ENCODE measurements at regions not wholly inside any gene's neighbourhood (a gene's known extent, or its start where the extent isn't known, plus 50 kb on each side); places are given as distances from the start of the nearest gene placed in this dataset.
"Not testable (repeated sequence)": the region's sequence is repeated elsewhere in the genome, so short reads cannot be mapped to it uniquely, and the experiment has no call there.

DNA sequence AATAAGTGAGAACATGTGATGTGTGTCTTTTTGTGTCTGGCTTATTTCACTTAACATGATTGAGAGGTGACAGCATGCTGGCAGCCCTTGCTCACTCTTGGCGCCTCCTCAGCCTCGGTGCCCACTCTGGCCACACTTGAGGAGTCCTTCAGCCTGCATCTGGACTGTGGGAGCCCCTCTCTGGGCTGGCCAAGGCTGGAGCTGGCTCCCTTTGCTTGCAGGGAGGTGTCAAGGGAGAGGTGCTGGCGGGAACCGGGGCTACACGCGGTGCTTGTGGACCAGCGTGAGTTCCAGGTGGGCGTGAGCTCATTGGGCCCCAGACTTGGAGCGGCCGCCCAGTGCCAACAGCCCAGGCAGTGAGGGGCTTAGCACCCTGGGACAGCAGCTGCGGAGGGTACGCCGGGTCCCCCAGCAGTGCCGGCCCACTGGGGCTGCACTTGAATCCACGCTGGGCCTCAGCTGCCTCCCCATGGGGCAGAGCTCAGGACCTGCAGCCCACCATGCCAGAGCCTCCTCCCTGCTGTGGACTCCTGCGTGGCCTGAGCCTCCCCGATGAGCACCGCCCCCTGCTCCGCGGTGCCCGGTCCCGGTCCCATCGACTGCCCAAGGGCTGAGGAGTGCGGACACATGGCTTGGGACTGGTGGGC is 658.6 kb downstream of the GRXCR1 start:
- no peak for DNase-seq (ENCODE audit: low read depth, low spot score)
- no peak overlapping the region for H3K4me3 ChIP-seq (ENCODE audit: low read length)

DNA sequence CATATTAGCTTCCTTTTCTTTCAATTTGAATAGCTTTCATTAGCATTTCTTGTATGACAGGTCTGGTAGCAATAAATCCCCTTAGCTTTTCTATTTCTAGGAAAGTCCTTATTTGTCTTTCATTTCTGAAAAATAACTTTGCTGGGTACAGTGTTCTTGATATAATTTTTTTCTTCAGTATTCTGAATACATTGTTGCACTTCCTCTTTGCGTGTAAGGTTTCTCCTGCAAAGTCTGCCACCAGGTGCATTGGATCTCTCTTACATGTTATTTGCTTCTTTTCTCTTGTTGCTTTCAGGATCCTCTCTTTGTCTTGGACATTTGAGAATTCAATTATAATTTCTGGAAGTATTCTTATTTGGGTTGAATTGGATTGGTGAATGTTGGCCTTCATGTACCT is 663.7 kb downstream of the GRXCR1 start:
- no peak for DNase-seq (ENCODE audit: low read depth, low spot score)
- no peak overlapping the region for H3K4me3 ChIP-seq (ENCODE audit: low read length)

DNA sequence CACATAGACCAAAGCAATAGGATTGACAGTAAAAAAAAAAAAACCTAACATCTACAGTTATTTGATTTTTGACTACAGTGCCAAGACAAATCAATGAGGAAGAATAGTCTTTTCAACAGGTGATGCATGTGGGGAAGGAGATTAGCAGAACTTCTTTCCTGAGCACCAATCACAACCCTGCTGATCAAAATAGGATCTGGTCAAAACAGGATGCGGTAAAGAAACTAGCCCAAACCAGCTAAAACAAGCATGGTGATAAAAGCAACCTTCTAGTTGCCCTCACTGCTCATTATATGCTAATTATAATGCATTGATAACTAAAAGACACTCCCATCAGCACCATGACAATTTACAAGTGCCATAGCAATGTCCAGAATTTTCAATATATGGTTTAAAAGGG is 667.5 kb downstream of the GRXCR1 start:
- H3K4me3 ChIP-seq (ENCODE audit: low read length): no peak overlapping the region
- no peak for DNase-seq (ENCODE audit: low read depth, low spot score)

DNA sequence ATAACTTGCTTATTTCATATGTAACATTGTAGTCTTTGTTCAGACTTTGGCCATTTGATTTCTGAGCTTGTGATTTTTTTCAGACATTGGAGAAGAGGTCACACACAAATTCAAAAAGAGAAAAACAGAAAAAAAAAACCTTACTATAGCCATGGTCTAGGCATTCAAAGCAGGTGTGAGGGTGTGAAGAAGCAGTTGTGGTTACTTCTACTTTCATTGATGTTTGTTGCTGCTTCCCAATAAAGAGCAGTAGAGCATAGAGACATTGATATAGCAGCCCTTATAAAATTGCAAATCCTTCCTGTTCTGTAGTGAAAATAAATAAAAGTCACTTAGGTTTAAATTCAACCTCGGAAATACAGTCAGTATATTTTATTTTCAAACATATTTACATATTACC is 671.6 kb downstream of the GRXCR1 start:
- no peak overlapping the region for H3K4me3 ChIP-seq (ENCODE audit: low read length)
- DNase-seq (ENCODE audit: low read depth, low spot score): no peak

DNA sequence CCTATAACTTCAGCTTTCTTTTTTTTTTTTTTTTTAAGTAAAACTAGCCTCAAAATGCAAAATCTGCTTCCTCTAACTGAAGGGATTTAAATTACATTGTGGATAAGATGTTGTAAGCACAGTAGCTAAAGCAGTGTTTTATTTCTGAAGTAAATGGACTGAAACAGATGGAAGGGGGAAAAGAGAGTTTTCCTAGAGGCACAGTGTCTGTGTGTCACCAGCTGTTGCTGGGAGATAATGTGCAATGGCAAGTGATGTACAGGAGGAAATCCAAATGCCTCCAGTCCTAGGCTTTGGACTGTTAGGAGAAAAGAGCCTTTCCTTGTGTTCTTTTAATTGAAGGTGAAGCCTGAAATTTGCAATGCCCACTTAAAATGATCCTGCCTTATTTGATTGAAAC is 672.1 kb downstream of the GRXCR1 start:
- no peak overlapping the region for H3K4me3 ChIP-seq (ENCODE audit: low read length)
- DNase-seq (ENCODE audit: low read depth, low spot score): no peak

DNA sequence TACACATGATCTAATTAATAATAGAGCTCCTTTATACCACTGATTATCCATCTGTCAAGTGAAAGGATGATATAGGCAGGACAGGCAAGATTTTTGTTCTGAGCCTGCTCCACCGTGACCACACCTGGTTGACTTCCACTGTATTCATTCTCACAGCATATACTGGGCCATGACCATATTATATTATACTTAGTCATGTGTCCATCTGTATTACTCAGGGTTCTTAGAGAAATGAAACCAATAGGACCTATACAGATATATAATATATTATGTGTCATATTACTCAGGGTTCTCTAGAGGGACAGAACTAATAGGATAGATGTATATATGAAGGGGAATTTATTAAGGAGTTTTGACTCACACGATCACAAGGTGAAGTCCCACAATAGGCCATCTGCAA is 675.1 kb downstream of the GRXCR1 start:
- no peak for DNase-seq (ENCODE audit: low read depth, low spot score)
- H3K4me3 ChIP-seq (ENCODE audit: low read length): no peak overlapping the region

DNA sequence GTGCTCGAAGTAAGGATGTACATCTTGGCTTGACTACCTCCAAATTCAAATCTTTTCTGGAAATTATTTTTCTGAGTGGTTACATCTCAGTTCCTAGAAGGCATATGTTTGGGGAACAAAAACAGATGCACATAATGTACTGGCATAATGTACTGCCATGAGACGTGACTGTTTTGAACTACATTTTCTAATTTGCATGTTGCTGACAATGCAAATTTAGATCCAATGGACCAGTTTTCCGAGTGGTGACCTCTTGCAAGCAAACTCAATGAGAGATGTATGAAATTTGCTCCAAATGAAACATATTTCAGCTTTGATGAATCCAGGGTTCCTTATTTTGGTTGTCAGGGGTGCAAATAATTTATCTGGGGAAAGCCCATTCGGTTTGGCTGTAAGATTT is 694.3 kb downstream of the GRXCR1 start:
- no peak for DNase-seq (ENCODE audit: low read depth, low spot score)
- H3K4me3 ChIP-seq (ENCODE audit: low read length): no peak overlapping the region

DNA sequence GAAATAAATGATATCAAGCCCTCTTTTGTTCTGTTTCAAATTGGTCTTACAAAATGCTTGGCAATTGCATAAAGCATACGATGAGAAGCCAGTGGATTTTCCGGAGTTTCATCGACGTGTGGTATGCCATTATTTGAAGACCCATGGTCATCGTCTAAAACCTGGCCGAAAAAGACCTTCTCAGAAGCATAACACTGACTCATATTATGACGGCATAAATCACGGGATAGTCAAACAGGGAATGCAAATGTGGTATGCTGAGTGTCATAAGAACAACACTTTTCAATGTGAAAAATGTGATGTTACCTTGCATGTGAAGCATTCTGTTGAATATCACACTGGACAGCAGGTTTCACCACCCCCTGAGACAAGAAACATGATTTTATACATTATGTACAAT is 695.2 kb downstream of the GRXCR1 start:
- no peak for DNase-seq (ENCODE audit: low read depth, low spot score)
- H3K4me3 ChIP-seq (ENCODE audit: low read length): no peak overlapping the region

DNA sequence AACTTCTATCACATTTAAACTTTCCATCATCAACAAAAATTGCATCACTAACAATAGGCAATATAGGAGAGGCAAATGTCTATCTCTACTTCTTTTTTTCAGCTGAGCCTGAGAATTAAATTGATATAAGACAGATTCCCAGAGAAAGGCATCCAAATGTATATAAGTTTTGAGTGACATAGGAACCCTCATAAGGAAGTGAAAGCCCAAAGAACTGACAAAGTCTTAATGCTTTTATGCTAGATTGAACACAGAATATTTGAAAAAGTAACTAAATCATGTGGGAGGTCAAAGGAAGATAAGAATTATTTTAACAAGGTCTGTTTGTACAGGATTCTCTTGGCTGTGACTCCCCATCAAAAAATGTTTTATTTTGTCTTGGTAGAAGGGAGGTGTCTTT is 714.9 kb downstream of the GRXCR1 start:
- H3K4me3 ChIP-seq (ENCODE audit: low read length): no peak overlapping the region
- DNase-seq (ENCODE audit: low read depth, low spot score): no peak

DNA sequence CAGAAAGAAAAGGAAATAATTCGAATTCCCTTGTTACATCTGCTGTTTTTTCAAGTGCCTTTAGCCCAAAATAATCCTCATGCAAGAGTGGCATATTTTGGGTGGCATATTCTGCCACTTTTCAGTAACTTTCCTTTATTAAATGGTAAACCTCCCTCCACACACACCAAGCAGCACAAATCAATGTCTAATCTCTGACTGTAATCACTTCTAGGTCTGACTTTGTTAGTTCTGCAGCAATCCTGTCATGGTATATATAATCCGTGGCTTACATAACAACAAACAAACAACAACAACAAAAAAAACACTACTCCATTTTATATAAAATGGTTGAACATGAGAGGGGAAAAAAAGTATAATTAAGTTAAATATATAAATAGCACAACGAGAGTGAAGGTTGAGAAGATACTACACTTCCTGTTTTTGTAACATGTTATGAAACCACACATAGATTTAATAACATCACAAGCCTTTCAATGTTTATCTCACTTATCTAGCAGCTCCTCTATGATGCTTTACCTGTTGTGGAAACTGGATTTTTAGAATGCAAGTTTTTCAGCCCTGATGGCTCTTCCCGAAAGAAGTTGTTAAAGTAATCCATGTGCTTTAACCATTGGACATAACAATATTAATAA is 715.4 kb downstream of the GRXCR1 start:
- H3K4me3 ChIP-seq (ENCODE audit: low read length): no peak overlapping the region
- DNase-seq (ENCODE audit: low read depth, low spot score): no peak

DNA sequence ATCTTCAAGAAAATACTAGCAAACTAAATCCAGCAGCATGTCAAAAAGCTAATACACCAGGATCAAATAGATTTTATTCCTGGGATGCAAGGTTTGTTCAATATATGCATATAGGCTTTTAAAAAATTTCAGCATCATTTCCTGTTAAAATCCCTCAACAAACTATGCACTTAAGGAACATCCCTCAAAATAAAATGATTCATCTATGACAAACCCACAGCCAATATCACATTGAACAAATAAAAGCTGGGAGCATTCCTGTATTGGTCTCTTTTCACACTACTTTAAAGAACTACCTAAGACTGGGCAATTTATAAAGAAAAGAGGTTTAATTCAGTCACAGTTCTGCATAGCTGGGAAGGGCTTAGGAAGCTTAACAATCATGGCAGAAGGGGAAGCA is 726.7 kb downstream of the GRXCR1 start:
- H3K4me3 ChIP-seq (ENCODE audit: low read length): no peak overlapping the region
- no peak for DNase-seq (ENCODE audit: low read depth, low spot score)

DNA sequence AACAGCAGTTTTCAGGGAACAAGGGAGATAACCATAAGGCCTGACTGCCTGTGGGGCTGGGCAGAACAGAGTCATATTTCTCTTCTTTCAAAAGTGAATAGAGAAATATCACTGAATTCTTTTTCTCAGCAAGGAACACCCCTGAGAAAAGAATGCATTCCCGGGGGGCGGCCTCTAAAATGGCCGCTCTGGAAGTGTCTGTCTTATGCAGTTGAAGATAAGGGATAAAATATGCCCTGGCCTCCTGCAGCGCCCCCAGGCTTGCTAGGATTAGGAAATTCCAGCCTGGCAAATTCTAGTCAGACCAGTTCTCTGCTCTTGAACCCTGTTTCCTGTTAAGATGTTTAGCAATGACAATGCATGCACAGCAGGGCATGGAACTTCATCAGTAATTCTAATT is 745.4 kb downstream of the GRXCR1 start:
- DNase-seq (ENCODE audit: low read depth, low spot score); H3K4me3 ChIP-seq (ENCODE audit: low read length): not testable (repeated sequence)

DNA sequence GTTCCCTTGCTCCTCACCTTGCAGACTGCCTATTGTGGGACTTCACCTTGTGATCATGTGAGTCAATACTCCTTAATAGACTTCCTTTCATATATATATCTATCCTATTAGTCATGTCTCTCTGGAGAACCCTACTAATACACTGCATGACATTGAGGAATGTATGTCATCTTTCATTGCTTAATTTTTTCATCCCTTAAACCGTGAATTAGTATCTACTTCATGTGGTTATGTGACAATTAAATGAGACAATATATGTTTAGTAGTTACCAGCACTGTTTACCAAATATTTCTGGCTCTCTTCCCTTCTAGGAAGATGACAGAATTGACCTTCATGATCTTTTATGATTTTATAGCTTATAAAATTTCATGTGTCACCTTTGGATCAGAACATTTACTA is 759.5 kb downstream of the GRXCR1 start:
- no peak overlapping the region for H3K4me3 ChIP-seq (ENCODE audit: low read length)
- no peak for DNase-seq (ENCODE audit: low read depth, low spot score)

DNA sequence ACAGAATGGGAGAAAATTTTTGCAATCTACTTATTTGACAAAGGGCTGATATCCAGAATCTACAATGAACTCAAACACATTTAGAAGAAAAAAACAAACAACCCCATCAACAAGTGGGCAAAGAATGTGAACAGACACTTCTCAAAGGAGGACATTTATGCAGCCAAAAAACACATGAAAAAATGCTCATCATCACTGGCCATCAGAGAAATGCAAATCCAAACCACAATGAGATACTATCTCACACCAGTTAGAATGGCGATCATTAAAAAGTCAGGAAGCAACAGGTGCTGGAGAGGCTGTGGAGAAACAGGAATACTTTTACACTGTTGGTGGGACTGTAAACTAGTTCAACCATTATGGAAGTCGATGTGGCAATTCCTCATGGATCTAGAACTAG is 767.0 kb downstream of the GRXCR1 start:
- not testable (repeated sequence) for H3K4me3 ChIP-seq (ENCODE audit: low read length); DNase-seq (ENCODE audit: low read depth, low spot score)

DNA sequence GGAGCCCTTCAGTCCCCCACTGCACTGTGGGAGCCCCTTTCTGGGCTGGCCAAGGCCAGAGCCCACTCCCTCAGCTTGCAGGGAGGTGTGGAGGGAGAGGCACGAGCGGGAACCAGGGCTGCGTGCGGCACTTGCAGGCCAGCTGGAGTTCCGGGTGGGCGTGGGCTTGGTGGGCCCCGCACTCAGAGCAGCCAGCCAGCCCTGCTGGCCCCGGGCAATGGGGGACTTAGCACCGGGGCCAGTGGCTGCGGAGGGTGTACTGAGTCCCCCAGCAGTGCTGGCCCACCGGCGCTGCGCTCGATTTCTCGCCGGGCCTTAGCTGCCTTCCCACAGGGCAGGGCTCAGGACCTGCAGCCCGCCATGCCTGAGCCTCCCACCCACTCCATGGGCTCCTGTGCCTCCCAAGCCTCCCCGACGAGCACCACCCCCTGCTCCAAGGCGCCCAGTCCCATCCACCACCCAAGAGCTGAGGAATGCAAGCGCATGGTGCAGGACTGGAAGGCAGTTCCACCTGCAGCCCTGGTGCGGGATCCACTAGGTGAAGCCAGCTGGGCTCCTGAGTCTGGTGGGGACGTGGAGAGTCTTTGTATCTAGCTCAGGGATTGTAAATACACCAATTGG is 776.2 kb downstream of the KCTD8 start:
- DNase-seq (ENCODE audit: low read depth, low spot score); H3K4me3 ChIP-seq (ENCODE audit: low read length): not testable (repeated sequence)

DNA sequence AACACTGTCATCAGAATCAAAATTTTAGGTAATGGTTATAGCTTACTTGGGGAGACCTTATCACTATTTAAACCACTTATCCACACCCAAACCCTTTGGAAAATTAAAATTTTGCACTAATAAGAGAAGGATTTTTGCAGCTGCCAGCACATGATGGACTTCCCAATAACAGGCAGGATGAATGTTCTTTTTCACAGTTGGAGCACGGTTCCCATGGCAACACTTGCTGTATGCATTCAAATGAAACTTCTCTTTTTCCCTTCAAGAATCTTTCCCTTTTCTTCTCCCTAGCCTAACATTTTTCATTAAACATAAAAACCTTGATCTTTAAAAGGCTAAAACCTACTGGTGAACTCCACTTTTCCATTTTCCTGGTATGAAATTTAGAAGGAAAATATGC is 768.2 kb downstream of the KCTD8 start:
- no peak for DNase-seq (ENCODE audit: low read depth, low spot score)
- no peak overlapping the region for H3K4me3 ChIP-seq (ENCODE audit: low read length)

DNA sequence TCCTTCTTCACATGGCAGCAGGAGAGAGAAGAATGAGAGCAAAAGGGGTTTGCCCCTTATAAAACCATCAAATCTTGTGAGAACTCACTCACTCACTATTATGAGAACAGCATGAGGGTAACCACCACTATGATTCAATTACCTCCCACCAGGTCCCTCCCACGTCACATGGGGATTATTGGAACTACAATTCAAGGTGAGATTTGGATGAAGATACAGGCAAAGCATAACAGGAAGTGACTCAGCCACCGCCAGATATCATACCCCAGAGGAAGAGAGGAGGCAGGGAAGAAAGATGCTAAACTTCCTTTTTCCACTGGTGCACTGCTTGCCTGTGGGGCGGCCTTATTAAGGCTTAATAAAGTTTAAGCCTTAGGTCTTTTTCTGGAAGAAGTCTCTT is 766.1 kb downstream of the KCTD8 start:
- no peak overlapping the region for H3K4me3 ChIP-seq (ENCODE audit: low read length)
- no peak for DNase-seq (ENCODE audit: low read depth, low spot score)

DNA sequence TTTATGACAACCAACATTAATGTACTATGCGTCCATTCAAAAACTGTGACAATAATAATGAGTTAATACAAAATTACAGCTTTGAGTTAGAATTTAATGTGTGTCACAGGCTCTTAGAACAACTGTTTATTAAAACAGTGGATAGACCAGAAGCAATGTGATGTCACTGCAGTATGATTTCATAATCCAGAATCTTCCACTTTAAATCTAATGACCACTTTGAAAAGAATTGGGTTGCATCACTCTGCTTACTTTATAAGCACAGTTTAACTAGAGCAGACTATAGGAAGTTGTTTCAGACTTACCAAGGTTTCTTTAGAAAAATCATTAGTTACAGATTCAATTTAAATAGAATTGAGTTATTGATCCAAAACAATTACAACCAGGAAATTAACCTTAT is 758.5 kb downstream of the KCTD8 start:
- DNase-seq (ENCODE audit: low read depth, low spot score): no peak
- no peak overlapping the region for H3K4me3 ChIP-seq (ENCODE audit: low read length)

DNA sequence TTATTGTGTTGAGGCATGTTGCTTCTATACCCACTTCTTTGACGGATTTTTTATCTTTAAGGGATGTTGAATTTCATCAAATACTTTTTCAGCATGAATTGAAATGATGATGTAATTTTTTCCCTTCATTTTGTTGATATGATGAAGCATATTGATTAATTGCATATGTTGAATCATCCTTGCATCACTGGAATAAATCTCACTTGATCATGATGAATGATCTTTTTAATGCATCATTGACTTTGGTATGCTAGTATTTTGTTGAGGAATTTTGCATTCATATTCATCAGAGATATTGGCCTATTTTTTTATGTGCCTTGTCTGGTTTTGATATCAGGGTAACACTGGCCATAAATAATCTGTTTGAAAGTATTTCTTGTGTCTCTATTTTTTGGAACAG is 754.7 kb downstream of the KCTD8 start:
- no peak for DNase-seq (ENCODE audit: low read depth, low spot score)

DNA sequence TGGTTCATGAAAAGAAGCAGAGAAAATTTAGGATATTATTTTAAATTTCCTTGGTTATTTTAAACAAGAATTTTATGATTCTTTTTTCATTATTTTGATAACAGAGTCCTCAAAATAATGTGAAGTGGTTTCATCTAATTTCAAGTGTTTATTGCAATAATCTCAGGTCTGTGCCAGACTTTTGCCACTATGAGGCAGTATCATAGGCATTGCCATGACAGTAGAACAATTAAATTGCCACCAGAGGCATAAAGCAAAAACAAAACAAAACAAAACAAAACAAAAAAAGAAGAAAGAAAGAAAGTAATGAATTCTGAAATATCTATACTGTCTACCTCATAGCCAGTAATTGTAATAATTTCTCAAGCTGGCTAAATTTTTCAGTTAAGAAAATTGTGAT is 739.2 kb downstream of the KCTD8 start:
- H3K4me3 ChIP-seq (ENCODE audit: low read length): no peak overlapping the region
- no peak for DNase-seq (ENCODE audit: low read depth, low spot score)

More for the DNA sequence above, 754.7 kb downstream of the KCTD8 start:
- H3K4me3 ChIP-seq (ENCODE audit: low read length): no peak overlapping the region

All from Jurkat, Clone E6-1 (cell line).